Smooth muscle cell (in vitro differentiated cells): ENCODE measurements at regions not wholly inside any gene's neighbourhood (a gene's known extent, or its start where the extent isn't known, plus 50 kb on each side); places are given as distances from the start of the nearest gene placed in this dataset.
A peak's percentile ranks its signal among the peaks of the same experiment; 100 is the strongest.

Experiments
- DNase-seq: peaks from one replicate; lab custom pipeline; 2025; ENCODE audit not compliant: unreplicated experiment; lab: John Stamatoyannopoulos, UW
- H2AFZ ChIP-seq: fragments of 200-600 bp; sonication (generic); 2 replicates; pipeline ENCODE4 v1.6.0; 2016; ENCODE audit warnings: antibody characterized with exemption, low read depth, mild to moderate bottlenecking
- H3F3A ChIP-seq: fragments of 200-600 bp; sonication (generic); 2 replicates; pipeline ENCODE4 v1.6.0; 2017; ENCODE audit warnings: antibody characterized with exemption, low read depth
- H3K27ac ChIP-seq: fragments of 200-600 bp; sonication (generic); 2 replicates; pipeline ENCODE4 v1.5.1; 2016; ENCODE audit warnings: low read depth, mild to moderate bottlenecking
- H3K27me3 ChIP-seq: fragments of 200-600 bp; sonication (generic); 2 replicates; pipeline ENCODE4 v1.6.1; 2016; ENCODE audit warnings: low read depth, mild to moderate bottlenecking
- H3K36me3 ChIP-seq: fragments of 200-600 bp; sonication (generic); 2 replicates; pipeline ENCODE4 v1.5.1; 2016; ENCODE audit warnings: low read depth
- H3K4me1 ChIP-seq: fragments of 200-600 bp; sonication (generic); 2 replicates; pipeline ENCODE4 v1.5.1; 2016; ENCODE audit warnings: low read depth
- H3K4me2 ChIP-seq: fragments of 200-600 bp; sonication (generic); 2 replicates; pipeline ENCODE4 v1.6.0; 2016; ENCODE audit warnings: mild to moderate bottlenecking
- H3K4me3 ChIP-seq: fragments of 200-600 bp; sonication (generic); 2 replicates; pipeline ENCODE4 v1.5.1; 2016; ENCODE audit warnings: mild to moderate bottlenecking
- H3K79me2 ChIP-seq: fragments of 200-600 bp; sonication (generic); 2 replicates; pipeline ENCODE4 v1.6.0; 2016; ENCODE audit warnings: low read depth, mild to moderate bottlenecking
- H3K9ac ChIP-seq: fragments of 200-600 bp; sonication (generic); 2 replicates; pipeline ENCODE4 v1.6.0; 2016; ENCODE audit warnings: low read depth
- H3K9me3 ChIP-seq: fragments of 200-600 bp; sonication (generic); replicated peaks from 2 replicates; pipeline ENCODE4 v1.5.1; 2016; ENCODE audit warnings: low read depth
- H4K20me1 ChIP-seq: fragments of 200-600 bp; sonication (generic); 2 replicates; pipeline ENCODE4 v1.6.0; 2016; ENCODE audit warnings: low read depth
- CTCF ChIP-seq: fragments of 200-600 bp; sonication (generic); IDR thresholded peaks from 2 replicates; pipeline ENCODE4 v1.5.1; 2017; ENCODE audit warnings: borderline replicate concordance, mild to moderate bottlenecking, antibody characterized with exemption; ENCODE audit not compliant: insufficient read depth, poor library complexity, severe bottlenecking
- WGBS: methylation state at CpG from one replicate; pipeline ENCODE4 v1.1.7; 2016; ENCODE audit warnings: low lambda C conversion rate; 5-methylcytosine and 5-hydroxymethylcytosine counted together

- Histone ChIP-seq H3K9me3 (no peaks in the 10 kb centered on the region), H3K27me3 (no peaks in the 10 kb centered on the region), H3K27ac (no peak overlapping the region), H4K20me1 (no peaks in the 10 kb centered on the region), H3K9ac (no peak overlapping the region), H3F3A (no peaks in the 10 kb centered on the region), H3K4me2 (no peak overlapping the region), H2AFZ (no peak overlapping the region), H3K4me3 (no peak overlapping the region), H3K79me2 (no peaks in the 10 kb centered on the region), H3K4me1 (no peaks in the 10 kb centered on the region), H3K36me3 (no peaks in the 10 kb centered on the region)
- no peak for TF ChIP-seq CTCF
- DNase-seq: no peak
- 46% methylated on average over 2 of the region's 2 CpGs for WGBS
Measured at GRCh38 chr4:133694416-133694815, 507.2 kb downstream of the PABPC4L start.

- Histone ChIP-seq H3K4me1 (no peaks in the 10 kb centered on the region), H3K36me3 (no peaks in the 10 kb centered on the region), H3K79me2 (no peaks in the 10 kb centered on the region), H3F3A (no peaks in the 10 kb centered on the region), H3K9ac (no peak overlapping the region), H3K27me3 (no peaks in the 10 kb centered on the region), H3K4me2 (no peak overlapping the region), H3K9me3 (no peaks in the 10 kb centered on the region), H3K4me3 (no peak overlapping the region), H3K27ac (no peak overlapping the region), H4K20me1 (no peaks in the 10 kb centered on the region), H2AFZ (no peak overlapping the region)
- no peak for DNase-seq
- WGBS: 97% methylated on average over 6 of the region's 6 CpGs
- TF ChIP-seq CTCF: no peak
Measured at GRCh38 chr4:133683967-133684366, 517.6 kb downstream of the PABPC4L start.

- Histone ChIP-seq H3K9ac (no peak overlapping the region), H3K4me3 (no peak overlapping the region), H3F3A (no peaks in the 10 kb centered on the region), H4K20me1 (no peaks in the 10 kb centered on the region), H3K79me2 (no peaks in the 10 kb centered on the region), H3K4me2 (no peak overlapping the region), H3K27ac (no peak overlapping the region), H3K4me1 (no peaks in the 10 kb centered on the region), H3K36me3 (no peaks in the 10 kb centered on the region), H3K27me3 (no peaks in the 10 kb centered on the region), H3K9me3 (no peaks in the 10 kb centered on the region), H2AFZ (peak overlapping the region; percentile 60)
- TF ChIP-seq CTCF: no peak
- 59% methylated on average over 6 of the region's 6 CpGs for whole genome bisulfite sequencing
- no peak for DNase-seq
Measured at GRCh38 chr4:133668061-133668851, 519.2 kb downstream of the PCDH10 start.

GRCh38 chr4:133647206-133647605 is 498.1 kb downstream of the PCDH10 start:
- H3K4me2 ChIP-seq: no peak overlapping the region
- no peak for DNase-seq
- H3K4me3 ChIP-seq: no peak overlapping the region
- no peaks in the 10 kb centered on the region for H3K27me3 ChIP-seq
- no peak overlapping the region for H3K9ac ChIP-seq
- no peaks in the 10 kb centered on the region for H4K20me1 ChIP-seq
- H3F3A ChIP-seq: no peaks in the 10 kb centered on the region
- no peaks in the 10 kb centered on the region for H3K79me2 ChIP-seq
- no peak overlapping the region for H3K27ac ChIP-seq
- H2AFZ ChIP-seq: peak overlapping the region; percentile 38
- H3K36me3 ChIP-seq: no peaks in the 10 kb centered on the region
- H3K4me1 ChIP-seq: peaks cover 13% of the 10 kb centered on the region
- 90% methylated on average over 2 of the region's 2 CpGs for WGBS
- TF ChIP-seq CTCF: no peak
- H3K9me3 ChIP-seq: no peaks in the 10 kb centered on the region
